Activated naive CD4-positive, alpha-beta T cell treated with anti-CD3 and anti-CD28 coated beads, Interleukin-2, amount 50 U/mL, for 72 hours (primary cell): ENCODE measurements at regions not wholly inside any gene's neighbourhood (a gene's known extent, or its start where the extent isn't known, plus 50 kb on each side); places are given as distances from the start of the nearest gene placed in this dataset.
"Not testable (repeated sequence)": the region's sequence is repeated elsewhere in the genome, so short reads cannot be mapped to it uniquely, and the experiment has no call there.

Experiments
- ATAC-seq, 2 donors: fragments of 150-1000 bp; cut with Tn5 transposase; 2 replicates each; pipeline ENCODE4 v1.10.0; 2021; ENCODE audit warnings: mild to moderate bottlenecking in 2 of 2, moderate library complexity in 2 of 2
- DNase-seq, 2 donors: peaks; one replicate each; pipeline ENCODE4 v3.0.0; 2021 to 2022; ENCODE audit warnings: low spot score in 2 of 2
- H3K27ac Mint-ChIP-seq, 2 donors: one replicate each; pipeline ENCODE4 v1.8.0; 2022; ENCODE audit warnings: mild to moderate bottlenecking in 2 of 2, mixed read lengths in 2 of 2
- H3K36me3 Mint-ChIP-seq, 2 donors: one replicate each; pipeline ENCODE4 v1.8.0; 2022; ENCODE audit warnings: mixed read lengths in 2 of 2
- H3K9me3 Mint-ChIP-seq, 2 donors: one replicate each; pipeline ENCODE4 v1.8.0; 2022; ENCODE audit warnings: mixed read lengths in 2 of 2

- peaks cover 5 to 8% of the 10 kb centered on the region in 2 donors for H3K9me3 Mint-ChIP-seq
- ATAC-seq (no peak), DNase-seq (no peak)
- H3K36me3 Mint-ChIP-seq, result no peaks in the 10 kb centered on the region
- no peak overlapping the region for H3K27ac Mint-ChIP-seq
Observed at GRCh38 chr6:102813489-102814275, 1420.2 kb downstream of the GRIK2 start.

GRCh38 chr6:102812242-102812641 lies 1418.7 kb downstream of the GRIK2 start:
- H3K9me3 Mint-ChIP-seq, result peaks cover 12 to 13% of the 10 kb centered on the region in 2 donors
- no peak for DNase-seq
- ATAC-seq, result no peak
- no peaks in the 10 kb centered on the region for H3K36me3 Mint-ChIP-seq
- H3K27ac Mint-ChIP-seq, result no peak overlapping the region

GRCh38 chr6:102808944-102809505 lies 1415.5 kb downstream of the GRIK2 start:
- ATAC-seq, H3K27ac Mint-ChIP-seq: not testable (repeated sequence)

GRCh38 chr6:102799051-102799450 lies 1405.5 kb downstream of the GRIK2 start:
- Mint-ChIP-seq H3K9me3 (peaks cover 0 to 4% of the 10 kb centered on the region in 2 donors), H3K36me3 (no peaks in the 10 kb centered on the region), H3K27ac (no peak overlapping the region)
- DNase-seq, result no peak
- ATAC-seq, result no peak

More at GRCh38 chr6:102808944-102809505, 1415.5 kb downstream of the GRIK2 start:
- not testable (repeated sequence) for DNase-seq, H3K36me3 Mint-ChIP-seq
- H3K9me3 Mint-ChIP-seq, result peaks cover 13 to 20% of the 10 kb centered on the region in 2 donors

- DNase-seq, result no peak
- Mint-ChIP-seq H3K36me3 (no peaks in the 10 kb centered on the region), H3K9me3 (peaks cover 0 to 4% of the 10 kb centered on the region in 2 donors), H3K27ac (no peak overlapping the region)
- no peak for ATAC-seq
Observed at GRCh38 chr6:102798636-102799035, 1405.1 kb downstream of the GRIK2 start.

- H3K27ac Mint-ChIP-seq, result no peak overlapping the region
- peaks cover 0 to 4% of the 10 kb centered on the region in 2 donors for H3K9me3 Mint-ChIP-seq
- no peak for DNase-seq
- H3K36me3 Mint-ChIP-seq, result no peaks in the 10 kb centered on the region
- ATAC-seq, result no peak
Observed at GRCh38 chr6:102793752-102794151, 1400.2 kb downstream of the GRIK2 start.

GRCh38 chr6:102774326-102774725 lies 1380.8 kb downstream of the GRIK2 start:
- DNase-seq (no peak), ATAC-seq (no peak)
- Mint-ChIP-seq H3K27ac (no peak overlapping the region), H3K36me3 (no peaks in the 10 kb centered on the region), H3K9me3 (peaks cover 5 to 7% of the 10 kb centered on the region in 2 donors)

- no peaks in the 10 kb centered on the region for H3K36me3 Mint-ChIP-seq
- H3K27ac Mint-ChIP-seq, result no peak overlapping the region
- DNase-seq, result no peak
- no peak for ATAC-seq
- peaks cover 11 to 12% of the 10 kb centered on the region in 2 donors for H3K9me3 Mint-ChIP-seq
Observed at GRCh38 chr6:102773636-102774035, 1380.1 kb downstream of the GRIK2 start.

GRCh38 chr6:102766963-102767362 lies 1373.5 kb downstream of the GRIK2 start:
- H3K9me3 Mint-ChIP-seq, result peaks cover 11 to 12% of the 10 kb centered on the region in 2 donors
- H3K36me3 Mint-ChIP-seq, result no peaks in the 10 kb centered on the region
- ATAC-seq (no peak), DNase-seq (no peak)
- no peak overlapping the region for H3K27ac Mint-ChIP-seq

- DNase-seq, result no peak
- no peak overlapping the region for H3K27ac Mint-ChIP-seq
- peaks cover 5 to 11% of the 10 kb centered on the region in 2 donors for H3K9me3 Mint-ChIP-seq
- H3K36me3 Mint-ChIP-seq, result no peaks in the 10 kb centered on the region
- ATAC-seq, result no peak
Observed at GRCh38 chr6:102764317-102764716, 1370.8 kb downstream of the GRIK2 start.

- no peak overlapping the region for H3K27ac Mint-ChIP-seq
- H3K9me3 Mint-ChIP-seq, result peaks cover 4 to 9% of the 10 kb centered on the region in 2 donors
- peaks cover 0 to 1% of the 10 kb centered on the region in 2 donors for H3K36me3 Mint-ChIP-seq
- no peak for DNase-seq
- ATAC-seq, result no peak
Observed at GRCh38 chr6:102763891-102764290, 1370.4 kb downstream of the GRIK2 start.

- no peak for ATAC-seq
- no peak for DNase-seq
- Mint-ChIP-seq H3K27ac (no peak overlapping the region), H3K36me3 (peaks cover 4 to 7% of the 10 kb centered on the region in 2 donors), H3K9me3 (peaks cover 5 to 6% of the 10 kb centered on the region in 2 donors)
Observed at GRCh38 chr6:102761872-102762271, 1368.4 kb downstream of the GRIK2 start.

- DNase-seq, result no peak
- no peak overlapping the region for H3K27ac Mint-ChIP-seq
- ATAC-seq, result no peak
Observed at GRCh38 chr6:102759415-102759814, 1365.9 kb downstream of the GRIK2 start.

GRCh38 chr6:102758536-102758935 lies 1365.0 kb downstream of the GRIK2 start:
- H3K27ac Mint-ChIP-seq, H3K36me3 Mint-ChIP-seq, H3K9me3 Mint-ChIP-seq, ATAC-seq, DNase-seq: not testable (repeated sequence)

More at GRCh38 chr6:102759415-102759814, 1365.9 kb downstream of the GRIK2 start:
- H3K36me3 Mint-ChIP-seq, result peaks cover 4 to 7% of the 10 kb centered on the region in 2 donors
- peaks cover 5 to 6% of the 10 kb centered on the region in 2 donors for H3K9me3 Mint-ChIP-seq

- no peak overlapping the region for H3K27ac Mint-ChIP-seq
- ATAC-seq (no peak), DNase-seq (no peak)
- peaks cover 0 to 3% of the 10 kb centered on the region in 2 donors for H3K9me3 Mint-ChIP-seq
- H3K36me3 Mint-ChIP-seq, result no peaks in the 10 kb centered on the region
Observed at GRCh38 chr6:102749210-102749971, 1355.9 kb downstream of the GRIK2 start.

- Mint-ChIP-seq H3K9me3 (peaks cover 0 to 3% of the 10 kb centered on the region in 2 donors), H3K27ac (no peak overlapping the region), H3K36me3 (no peaks in the 10 kb centered on the region)
- DNase-seq (no peak), ATAC-seq (no peak)
Observed at GRCh38 chr6:102746941-102747340, 1353.4 kb downstream of the GRIK2 start.

GRCh38 chr6:102742754-102743356 lies 1349.3 kb downstream of the GRIK2 start:
- H3K27ac Mint-ChIP-seq, result no peak overlapping the region
- peaks cover 0 to 7% of the 10 kb centered on the region in 2 donors for H3K9me3 Mint-ChIP-seq
- DNase-seq (no peak), ATAC-seq (no peak)
- no peaks in the 10 kb centered on the region for H3K36me3 Mint-ChIP-seq
